Fibroblast of villous mesenchyme (primary cell): ENCODE measurements at regions not wholly inside any gene's neighbourhood (a gene's known extent, or its start where the extent isn't known, plus 50 kb on each side); places are given as distances from the start of the nearest gene placed in this dataset.

Source experiments
- DNase-seq: peaks from one replicate; pipeline ENCODE4 v3.0.0-alpha.2; 2010; ENCODE audit warnings: low read depth
- H3K4me3 ChIP-seq: 2 replicates; pipeline ENCODE4 v1.5.1; 2011; ENCODE audit warnings: low read depth, mild to moderate bottlenecking, low read length
- TF ChIP-seq, protein P1 (sequence below): IDR thresholded peaks from 2 replicates; pipeline ENCODE4 v1.5.1; 2012; ENCODE audit warnings: low read depth, mild to moderate bottlenecking, low read length; ENCODE audit not compliant: insufficient read depth

DNA sequence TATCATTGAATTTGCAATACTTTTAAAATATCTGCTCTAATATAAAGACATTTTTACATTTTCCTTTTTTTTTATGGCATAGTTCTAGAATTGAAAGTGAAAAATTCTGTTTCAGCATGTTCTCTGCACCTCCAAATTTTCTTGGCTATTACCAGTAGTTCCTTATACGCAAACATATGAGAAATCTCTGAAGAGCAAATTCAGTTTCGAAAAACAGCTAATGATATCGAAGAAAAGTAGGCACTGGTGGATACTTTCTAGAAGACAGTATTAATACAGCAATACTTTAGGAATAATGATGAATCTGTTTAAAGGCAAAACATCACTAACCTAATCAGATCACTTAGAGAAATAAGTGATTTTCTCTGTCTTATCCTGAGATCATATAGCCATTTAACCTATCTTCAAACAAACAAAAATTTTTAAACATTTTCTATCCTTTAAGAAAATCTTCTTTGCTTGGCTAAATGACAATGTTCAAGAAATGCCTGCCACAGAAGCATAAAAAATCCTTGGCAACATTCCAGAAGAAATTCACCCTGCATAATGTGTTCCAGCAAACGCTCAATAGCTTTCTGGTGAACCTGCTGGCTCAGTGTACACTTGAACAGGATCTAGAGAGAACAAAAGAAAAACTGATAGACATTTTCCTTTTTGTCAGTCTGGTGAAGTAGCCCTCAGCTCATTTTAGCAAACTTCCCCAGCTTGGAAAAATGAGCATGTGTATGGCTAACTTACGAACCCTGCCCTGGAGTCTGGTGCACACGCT lies 51.2 kb upstream of the KLF3 start:
- TF ChIP-seq, protein P1, sequence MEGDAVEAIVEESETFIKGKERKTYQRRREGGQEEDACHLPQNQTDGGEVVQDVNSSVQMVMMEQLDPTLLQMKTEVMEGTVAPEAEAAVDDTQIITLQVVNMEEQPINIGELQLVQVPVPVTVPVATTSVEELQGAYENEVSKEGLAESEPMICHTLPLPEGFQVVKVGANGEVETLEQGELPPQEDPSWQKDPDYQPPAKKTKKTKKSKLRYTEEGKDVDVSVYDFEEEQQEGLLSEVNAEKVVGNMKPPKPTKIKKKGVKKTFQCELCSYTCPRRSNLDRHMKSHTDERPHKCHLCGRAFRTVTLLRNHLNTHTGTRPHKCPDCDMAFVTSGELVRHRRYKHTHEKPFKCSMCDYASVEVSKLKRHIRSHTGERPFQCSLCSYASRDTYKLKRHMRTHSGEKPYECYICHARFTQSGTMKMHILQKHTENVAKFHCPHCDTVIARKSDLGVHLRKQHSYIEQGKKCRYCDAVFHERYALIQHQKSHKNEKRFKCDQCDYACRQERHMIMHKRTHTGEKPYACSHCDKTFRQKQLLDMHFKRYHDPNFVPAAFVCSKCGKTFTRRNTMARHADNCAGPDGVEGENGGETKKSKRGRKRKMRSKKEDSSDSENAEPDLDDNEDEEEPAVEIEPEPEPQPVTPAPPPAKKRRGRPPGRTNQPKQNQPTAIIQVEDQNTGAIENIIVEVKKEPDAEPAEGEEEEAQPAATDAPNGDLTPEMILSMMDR, result no peak
- DNase-seq, result no peak
- no peak overlapping the region for H3K4me3 ChIP-seq
